OCI-LY3 (cell line): ENCODE measurements at regions not wholly inside any gene's neighbourhood (a gene's known extent, or its start where the extent isn't known, plus 50 kb on each side); places are given as distances from the start of the nearest gene placed in this dataset.

Source experiments
- H2AFZ ChIP-seq: fragments of 200-600, 300-600 bp; shearing (Covaris generic); 2 replicates; pipeline ENCODE4 v1.6.0; 2014; ENCODE audit warnings: antibody characterized with exemption, low read depth, low read length
- H3K27ac ChIP-seq: fragments of 200-600, 300-600 bp; sonication (generic); 2 replicates; pipeline ENCODE4 v1.5.1; 2014; ENCODE audit warnings: mild to moderate bottlenecking, low read length, moderate library complexity, mixed read lengths
- H3K27me3 ChIP-seq: fragments of 200-600, 300-600 bp; sonication (generic); 2 replicates; pipeline ENCODE4 v1.6.1; 2014; ENCODE audit warnings: low read depth, low read length, mixed read lengths
- H3K36me3 ChIP-seq: fragments of 200-600, 300-600 bp; sonication (generic); replicated peaks from 2 replicates; pipeline ENCODE3; 2014; ENCODE audit warnings: low read depth, low read length, mixed read lengths
- H3K4me1 ChIP-seq: fragments of 300-600, 200-600 bp; sonication (generic); 2 replicates; pipeline ENCODE4 v1.6.1; 2014; ENCODE audit warnings: low read length, mixed read lengths
- H3K4me2 ChIP-seq: fragments of 200-600, 300-600 bp; sonication (generic); 2 replicates; pipeline ENCODE4 v1.6.1; 2014; ENCODE audit warnings: low read length, mixed read lengths
- H3K4me3 ChIP-seq: fragments of 300-600, 200-600 bp; sonication (generic); 2 replicates; pipeline ENCODE4 v1.5.1; 2014; ENCODE audit warnings: antibody characterized with exemption, mild to moderate bottlenecking, low read length, moderate library complexity
- H3K79me2 ChIP-seq: fragments of 300-600, 200-600 bp; shearing (Covaris generic); 2 replicates; pipeline ENCODE4 v1.6.1; 2014; ENCODE audit warnings: mild to moderate bottlenecking, low read length, mixed read lengths
- H3K9ac ChIP-seq: fragments of 300-600, 200-600 bp; shearing (Covaris generic); 2 replicates; pipeline ENCODE4 v1.6.0; 2014; ENCODE audit warnings: mild to moderate bottlenecking, low read length, moderate library complexity
- H3K9me3 ChIP-seq: fragments of 200-600, 300-600 bp; shearing (Covaris generic); 2 replicates; pipeline ENCODE4 v1.6.1; 2014; ENCODE audit warnings: low read length, mixed read lengths; ENCODE audit not compliant: insufficient read depth
- H4K20me1 ChIP-seq: fragments of 200-600, 300-600 bp; sonication (generic); 2 replicates; pipeline ENCODE4 v1.6.1; 2016; ENCODE audit warnings: low read length, mixed read lengths; ENCODE audit not compliant: insufficient read depth
- EZH2phosphoT487 ChIP-seq: fragments of 200-600 bp; shearing (Covaris generic); IDR thresholded peaks from 2 replicates; pipeline ENCODE4 v1.6.1; 2018; ENCODE audit warnings: antibody characterized with exemption, mixed run types, low read depth
- TF ChIP-seq, protein P1 (sequence below): fragments of 200-600, 300-600 bp; sonication (generic); IDR thresholded peaks from 2 replicates; pipeline ENCODE4 v1.5.1; 2014; ENCODE audit warnings: antibody characterized with exemption, low read length, low read depth

DNA sequence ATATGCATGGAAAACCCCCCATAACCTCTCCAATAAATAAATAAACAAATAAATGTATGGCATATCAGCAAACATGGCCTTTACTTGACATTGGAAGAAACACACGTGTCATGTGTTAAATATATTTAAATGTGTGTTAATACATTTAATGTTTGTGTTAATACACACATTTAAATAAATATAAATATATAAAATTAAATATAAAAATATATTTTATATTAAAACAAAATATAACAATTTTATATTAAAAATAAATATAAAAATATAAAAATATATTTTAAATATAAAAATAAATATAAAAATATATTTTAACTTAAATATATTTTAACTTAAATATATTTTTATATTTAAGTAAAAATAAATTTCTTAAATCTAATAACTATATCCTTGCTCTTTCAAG lies 187.6 kb upstream of the CXXC4 start:
- no peaks in the 10 kb centered on the region for H3K27me3 ChIP-seq
- H3K27ac ChIP-seq = no peak overlapping the region
- no peaks in the 10 kb centered on the region for H3K79me2 ChIP-seq
- TF ChIP-seq, protein P1, sequence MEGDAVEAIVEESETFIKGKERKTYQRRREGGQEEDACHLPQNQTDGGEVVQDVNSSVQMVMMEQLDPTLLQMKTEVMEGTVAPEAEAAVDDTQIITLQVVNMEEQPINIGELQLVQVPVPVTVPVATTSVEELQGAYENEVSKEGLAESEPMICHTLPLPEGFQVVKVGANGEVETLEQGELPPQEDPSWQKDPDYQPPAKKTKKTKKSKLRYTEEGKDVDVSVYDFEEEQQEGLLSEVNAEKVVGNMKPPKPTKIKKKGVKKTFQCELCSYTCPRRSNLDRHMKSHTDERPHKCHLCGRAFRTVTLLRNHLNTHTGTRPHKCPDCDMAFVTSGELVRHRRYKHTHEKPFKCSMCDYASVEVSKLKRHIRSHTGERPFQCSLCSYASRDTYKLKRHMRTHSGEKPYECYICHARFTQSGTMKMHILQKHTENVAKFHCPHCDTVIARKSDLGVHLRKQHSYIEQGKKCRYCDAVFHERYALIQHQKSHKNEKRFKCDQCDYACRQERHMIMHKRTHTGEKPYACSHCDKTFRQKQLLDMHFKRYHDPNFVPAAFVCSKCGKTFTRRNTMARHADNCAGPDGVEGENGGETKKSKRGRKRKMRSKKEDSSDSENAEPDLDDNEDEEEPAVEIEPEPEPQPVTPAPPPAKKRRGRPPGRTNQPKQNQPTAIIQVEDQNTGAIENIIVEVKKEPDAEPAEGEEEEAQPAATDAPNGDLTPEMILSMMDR = no peak
- TF ChIP-seq EZH2phosphoT487 = no peak
- H2AFZ ChIP-seq = no peak overlapping the region
- no peak overlapping the region for H3K9ac ChIP-seq
- no peak overlapping the region for H3K4me2 ChIP-seq
- no peaks in the 10 kb centered on the region for H3K36me3 ChIP-seq
- no peak overlapping the region for H3K4me3 ChIP-seq
- no peaks in the 10 kb centered on the region for H4K20me1 ChIP-seq
- H3K9me3 ChIP-seq = no peaks in the 10 kb centered on the region
- H3K4me1 ChIP-seq = no peaks in the 10 kb centered on the region

DNA sequence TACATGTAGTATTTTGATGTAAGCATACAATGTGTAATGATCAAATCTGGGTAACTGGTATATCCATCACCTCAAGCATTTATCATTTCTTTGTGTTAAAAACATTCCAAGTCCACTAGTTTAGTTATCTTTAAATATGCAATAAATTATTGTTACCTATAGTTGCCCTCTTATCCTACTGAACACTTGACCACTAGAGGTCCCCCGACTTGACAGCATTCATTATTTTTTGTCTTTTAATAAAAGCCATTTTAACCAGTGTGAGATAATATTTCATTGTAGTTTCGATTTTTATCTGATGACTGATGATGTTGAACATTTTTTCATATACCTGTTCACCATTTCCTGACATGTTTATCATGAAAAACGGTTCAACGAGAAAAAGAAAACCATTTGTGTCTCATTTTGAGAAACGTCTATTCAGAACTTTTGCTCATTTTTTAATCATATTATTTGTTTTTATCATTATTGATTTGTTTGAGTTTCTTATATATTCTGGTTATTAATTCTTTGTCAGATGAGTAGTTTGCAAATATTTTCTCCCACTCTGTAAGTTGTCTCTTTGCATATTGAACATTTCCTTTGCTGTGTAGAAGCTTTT lies 199.0 kb upstream of the CXXC4 start:
- Histone ChIP-seq H3K4me2 (peak overlapping the region; percentile 52), H3K27ac (no peak overlapping the region), H2AFZ (peak overlapping the region; percentile 63), H3K36me3 (no peaks in the 10 kb centered on the region), H3K4me3 (peak overlapping the region; percentile 37; the same call in 1 of the 2 replicates), H3K4me1 (no peaks in the 10 kb centered on the region), H3K79me2 (no peaks in the 10 kb centered on the region), H3K9ac (no peak overlapping the region), H4K20me1 (no peaks in the 10 kb centered on the region), H3K27me3 (no peaks in the 10 kb centered on the region), H3K9me3 (no peaks in the 10 kb centered on the region)
- TF ChIP-seq, protein P1 = peak; percentile 79
- no peak for TF ChIP-seq EZH2phosphoT487

DNA sequence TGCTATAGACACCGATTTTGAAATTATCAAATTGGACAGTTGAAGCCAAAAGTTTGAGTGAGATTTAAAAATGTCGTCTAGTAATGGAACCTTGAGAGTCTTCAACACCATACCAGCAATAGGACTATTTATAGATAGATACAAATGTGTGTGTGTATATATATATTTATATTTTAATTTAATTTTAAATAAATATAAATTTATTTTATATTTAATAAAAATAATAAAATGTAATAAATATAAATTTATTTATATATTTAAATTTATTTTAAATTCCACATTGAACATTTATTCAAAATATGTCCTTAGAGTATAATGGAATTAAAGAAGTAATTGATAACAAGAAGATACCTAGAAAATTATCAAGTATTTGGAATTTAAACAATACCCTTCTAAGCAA lies 221.9 kb upstream of the CXXC4 start:
- Histone ChIP-seq H3K27me3 (no peaks in the 10 kb centered on the region), H4K20me1 (no peaks in the 10 kb centered on the region), H2AFZ (no peak overlapping the region), H3K4me3 (no peak overlapping the region), H3K4me1 (0 out of 2 replicates have a peak, but pooled peaks cover 5% of the 10 kb centered on the region), H3K79me2 (no peaks in the 10 kb centered on the region), H3K27ac (no peak overlapping the region), H3K9me3 (no peaks in the 10 kb centered on the region), H3K36me3 (no peaks in the 10 kb centered on the region), H3K9ac (no peak overlapping the region), H3K4me2 (no peak overlapping the region)
- no peak for TF ChIP-seq EZH2phosphoT487
- TF ChIP-seq, protein P1 = no peak

DNA sequence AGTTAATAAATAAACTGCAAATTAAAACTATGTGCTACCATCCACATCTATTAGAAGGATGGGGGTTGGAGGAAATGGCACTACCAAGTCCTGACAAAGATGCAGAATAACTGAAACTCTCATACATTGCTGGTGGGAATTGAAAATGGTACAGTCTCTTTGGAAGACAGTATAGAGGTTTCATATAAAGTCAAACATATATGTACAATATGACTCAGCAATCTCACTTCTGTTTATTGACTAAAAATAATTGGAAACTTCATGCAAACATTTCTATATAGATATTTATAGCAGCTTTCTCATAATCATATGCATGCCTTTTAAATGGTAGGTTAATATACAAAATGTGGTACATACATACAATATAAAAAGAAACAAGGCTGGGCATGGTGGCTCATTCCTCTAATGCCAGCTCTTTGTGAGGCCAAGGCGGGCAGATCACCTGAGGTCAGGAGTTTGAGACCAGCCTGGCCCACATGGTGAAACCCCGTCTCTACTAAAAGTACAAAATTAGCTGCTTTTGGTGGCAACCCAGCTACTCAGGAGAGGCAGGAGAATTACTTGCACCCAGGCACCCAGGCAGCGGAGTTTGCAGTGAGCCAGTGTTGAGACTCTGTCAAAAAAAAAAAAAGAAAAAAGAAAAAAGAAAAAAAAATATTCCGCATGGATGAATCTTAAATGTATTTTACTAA lies 225.0 kb upstream of the CXXC4 start:
- H3K27ac ChIP-seq = no peak overlapping the region
- no peak overlapping the region for H2AFZ ChIP-seq
- H3K4me2 ChIP-seq = no peak overlapping the region
- no peak overlapping the region for H3K4me3 ChIP-seq
- H3K4me1 ChIP-seq = 0 out of 2 replicates have a peak, but pooled peaks cover 5% of the 10 kb centered on the region
- no peaks in the 10 kb centered on the region for H4K20me1 ChIP-seq
- H3K79me2 ChIP-seq = no peaks in the 10 kb centered on the region
- no peaks in the 10 kb centered on the region for H3K9me3 ChIP-seq
- TF ChIP-seq, protein P1 = no peak
- no peak for TF ChIP-seq EZH2phosphoT487
- H3K27me3 ChIP-seq = no peaks in the 10 kb centered on the region
- no peaks in the 10 kb centered on the region for H3K36me3 ChIP-seq
- no peak overlapping the region for H3K9ac ChIP-seq
